Activated CD8-positive, alpha-beta memory T cell treated with anti-CD3 and anti-CD28 coated beads for 48 hours (primary cell): ENCODE measurements at regions not wholly inside any gene's neighbourhood (a gene's known extent, or its start where the extent isn't known, plus 50 kb on each side); places are given as distances from the start of the nearest gene placed in this dataset.

Source experiments
- DNase-seq, 3 experiments: peaks; one replicate each; pipeline ENCODE4 v3.0.0-alpha.2; 2020; ENCODE audit warnings: low read depth in 2 of 3, low spot score in 2 of 3

- DNase-seq = no peak
Measured at GRCh38 chr11:69377953-69378302, 84.0 kb downstream of the MYEOV start.

- DNase-seq = no peak
Measured at GRCh38 chr11:69378303-69379141, 84.6 kb downstream of the MYEOV start.

GRCh38 chr11:69380451-69380901, 86.5 kb downstream of the MYEOV start:
- no peak for DNase-seq

GRCh38 chr11:69380921-69381581, 87.1 kb downstream of the MYEOV start:
- no peak for DNase-seq

GRCh38 chr11:69381681-69382130, 87.8 kb downstream of the MYEOV start:
- no peak for DNase-seq

GRCh38 chr11:69382131-69383128, 88.5 kb downstream of the MYEOV start:
- no peak for DNase-seq

- DNase-seq = no peak
Measured at GRCh38 chr11:69383372-69384250, 89.7 kb downstream of the MYEOV start.

- DNase-seq = no peak
Measured at GRCh38 chr11:69384251-69385143, 90.5 kb downstream of the MYEOV start.

GRCh38 chr11:69385144-69385820, 91.3 kb downstream of the MYEOV start:
- DNase-seq = no peak

GRCh38 chr11:69385832-69386427, 92.0 kb downstream of the MYEOV start:
- DNase-seq = no peak

- no peak for DNase-seq
Measured at GRCh38 chr11:69386594-69387408, 92.8 kb downstream of the MYEOV start.

GRCh38 chr11:69387409-69387885, 93.5 kb downstream of the MYEOV start:
- DNase-seq = no peak

GRCh38 chr11:69388210-69388609, 93.3 kb upstream of the LINC01488 start:
- no peak for DNase-seq

GRCh38 chr11:69388661-69389060, 92.8 kb upstream of the LINC01488 start:
- no peak for DNase-seq

GRCh38 chr11:69390561-69390960, 90.9 kb upstream of the LINC01488 start:
- no peak for DNase-seq

- no peak for DNase-seq
Measured at GRCh38 chr11:69391192-69392103, 90.0 kb upstream of the LINC01488 start.
